ENCODE measurements at regions not wholly inside any gene's neighbourhood (a gene's known extent, or its start where the extent isn't known, plus 50 kb on each side); places are given as distances from the start of the nearest gene placed in this dataset.

GRCh38 chr5:117456866-117457470 is 882.3 kb upstream of the SEMA6A start:
- FAIRE-seq, result no peak
- no peak for DNase-seq (ENCODE audit: low spot score)

DNA sequence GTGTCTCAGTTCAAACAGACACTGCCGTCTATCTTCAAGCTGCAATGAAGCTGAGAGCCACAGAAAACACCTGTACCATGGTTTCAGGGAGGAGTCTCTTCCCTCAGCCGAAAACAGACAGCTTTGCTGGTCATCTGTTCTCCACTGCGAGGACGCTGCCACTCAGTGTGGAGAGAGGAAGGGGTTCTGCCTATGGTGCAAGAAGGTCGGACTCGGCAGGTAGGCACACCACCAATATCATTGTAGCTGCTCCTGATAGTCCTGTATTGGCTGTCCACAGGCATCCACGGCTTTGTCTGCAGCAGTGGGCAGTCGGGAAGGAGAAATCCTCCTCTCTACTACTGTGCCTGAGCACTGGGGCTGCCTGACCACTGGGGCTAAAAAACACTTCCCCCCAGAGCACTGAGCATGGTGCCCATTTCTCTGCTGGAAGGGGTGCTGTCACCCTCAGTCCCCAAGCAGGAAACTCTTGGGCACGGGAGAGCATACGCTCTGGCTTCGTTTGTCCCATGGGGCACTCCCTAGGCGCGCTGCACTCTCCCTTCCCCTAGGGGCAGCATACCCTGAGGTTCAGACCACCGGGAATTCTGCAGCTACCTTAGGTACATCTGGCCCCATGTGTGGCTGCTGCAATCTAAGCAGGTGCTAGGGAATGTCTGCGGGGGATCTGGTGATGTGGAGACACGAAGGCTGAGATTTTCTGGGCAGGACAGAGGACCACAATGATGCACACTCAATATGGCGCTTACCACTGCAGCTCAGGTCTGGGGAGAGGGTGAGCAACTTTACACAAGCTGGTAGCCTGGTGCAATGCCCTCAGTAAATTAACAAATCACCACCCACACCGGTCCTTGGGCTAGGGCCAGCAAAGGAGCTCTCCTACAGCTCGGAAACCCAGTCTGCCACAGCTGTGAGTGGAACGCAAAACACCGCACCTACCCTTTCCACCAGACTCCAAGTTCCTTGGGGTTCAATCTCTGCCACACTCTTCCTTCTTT is 880.9 kb upstream of the SEMA6A start:
- no peak for FAIRE-seq

GRCh38 chr5:117454716-117455212 is 880.1 kb upstream of the SEMA6A start:
- FAIRE-seq, result no peak
- DNase-seq (ENCODE audit: low spot score), result peak; percentile 35

More for the DNA sequence above, 880.9 kb upstream of the SEMA6A start:
- no peak for DNase-seq (ENCODE audit: low spot score)

DNA sequence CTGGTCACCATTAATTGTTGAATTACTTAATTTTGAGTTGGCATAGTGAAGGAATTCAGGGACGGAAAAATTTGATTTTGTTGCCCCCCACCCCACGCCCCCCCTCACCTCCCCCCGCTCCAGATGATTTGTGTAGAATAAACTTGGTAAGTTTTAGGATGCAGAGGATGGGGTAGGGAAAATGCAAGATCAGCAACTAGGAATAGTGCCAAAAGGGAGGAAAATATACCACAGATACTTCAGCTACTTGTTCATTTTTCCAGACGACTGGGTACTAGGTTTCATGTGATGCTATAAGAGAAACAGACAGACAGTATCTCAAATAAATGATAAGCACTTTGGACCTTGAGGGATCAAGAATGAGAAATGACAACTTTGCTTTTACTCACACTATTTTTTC is 862.2 kb upstream of the SEMA6A start:
- DNase-seq (ENCODE audit: low spot score) (no peak), FAIRE-seq (no peak)

DNA sequence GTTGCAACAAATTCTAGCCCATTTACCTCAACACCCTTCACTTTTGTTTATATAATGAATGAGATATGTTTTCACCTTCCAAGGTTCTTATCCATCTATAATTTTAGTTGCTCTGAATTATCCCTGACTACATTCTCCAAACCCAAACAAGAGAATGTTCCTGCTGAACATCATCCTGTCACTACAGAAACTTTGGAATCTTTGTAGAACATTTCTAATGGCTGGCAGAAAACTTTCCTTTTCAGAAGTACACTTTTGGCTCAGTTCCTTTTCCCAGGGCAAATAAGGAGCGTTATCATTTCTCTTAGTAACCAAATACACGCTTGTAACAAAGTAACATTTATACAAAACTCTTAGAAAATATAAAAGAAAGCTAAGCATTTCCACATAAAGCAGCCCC is 860.6 kb upstream of the SEMA6A start:
- no peak for FAIRE-seq
- DNase-seq (ENCODE audit: low spot score), result no peak

- DNase-seq (ENCODE audit: low spot score) (no peak), FAIRE-seq (no peak)
These were observed 859.6 kb upstream of the SEMA6A start for GRCh38 chr5:117434254-117434653.

GRCh38 chr5:117433818-117434217 is 859.2 kb upstream of the SEMA6A start:
- FAIRE-seq, result no peak
- no peak for DNase-seq (ENCODE audit: low spot score)

DNA sequence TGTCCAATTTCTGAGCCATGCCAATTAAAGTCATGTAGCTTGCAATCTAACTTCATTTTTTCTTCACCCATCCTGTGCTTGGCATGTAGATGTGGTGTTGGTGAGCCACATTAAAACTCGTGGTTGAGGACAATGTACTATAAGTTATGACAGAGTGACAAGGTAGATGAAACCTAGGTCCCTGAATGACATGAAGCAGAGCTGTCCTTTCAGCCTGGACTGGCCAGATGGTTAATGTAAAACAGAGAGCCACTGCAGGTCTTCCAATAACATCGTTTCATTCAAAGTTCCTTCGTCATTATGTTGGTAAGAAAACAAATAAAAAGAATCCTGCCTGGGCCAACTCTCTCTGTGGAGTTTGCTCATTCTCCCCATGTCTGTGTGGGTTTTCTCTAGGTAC is 856.5 kb upstream of the SEMA6A start:
- DNase-seq (ENCODE audit: low spot score) (no peak), FAIRE-seq (no peak)

GRCh38 chr5:117425163-117425562 is 850.5 kb upstream of the SEMA6A start:
- FAIRE-seq, result no peak
- DNase-seq (ENCODE audit: low spot score), result no peak

DNA sequence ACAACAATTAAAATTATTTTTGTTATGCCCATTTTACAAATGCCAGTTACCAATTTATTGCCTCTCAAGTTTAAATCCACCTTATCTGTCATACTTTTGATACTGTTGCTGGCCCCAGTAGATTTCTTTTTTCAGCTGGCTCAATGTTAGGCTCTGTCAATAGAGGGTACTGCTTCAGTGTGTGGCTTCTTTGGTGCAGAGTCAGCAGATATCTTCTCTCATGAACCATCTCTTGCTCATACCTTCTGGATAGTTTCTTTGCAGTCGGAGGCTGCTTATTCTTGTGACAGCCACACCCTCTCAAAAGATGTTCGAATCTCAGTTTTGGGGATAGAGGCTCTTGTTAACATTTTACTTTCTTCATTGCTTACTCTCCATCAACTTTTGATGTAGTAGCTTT is 849.9 kb upstream of the SEMA6A start:
- DNase-seq (ENCODE audit: low spot score) (no peak), FAIRE-seq (no peak)

DNA sequence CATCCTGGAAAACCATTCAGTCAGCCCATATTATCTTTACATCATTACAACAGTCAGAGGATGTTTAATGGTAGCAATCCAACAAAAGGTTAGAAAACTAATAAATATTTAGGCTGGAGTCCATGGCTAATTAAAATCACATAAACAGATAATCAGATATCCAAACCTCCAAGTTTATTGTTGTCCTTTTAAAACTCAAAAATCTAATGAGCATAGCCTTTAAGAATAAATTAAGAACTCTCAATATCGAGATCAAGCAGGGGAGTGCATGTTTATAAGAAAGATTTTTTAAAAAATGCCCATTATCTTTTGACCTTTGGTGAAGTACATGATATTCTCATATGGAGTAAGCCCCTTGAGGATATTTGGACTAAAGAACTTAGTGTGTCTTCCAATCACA is 842.9 kb upstream of the SEMA6A start:
- DNase-seq (ENCODE audit: low spot score) (no peak), FAIRE-seq (no peak)

GRCh38 chr5:117414926-117415325 is 840.3 kb upstream of the SEMA6A start:
- FAIRE-seq, result no peak
- DNase-seq (ENCODE audit: low spot score), result no peak

DNA sequence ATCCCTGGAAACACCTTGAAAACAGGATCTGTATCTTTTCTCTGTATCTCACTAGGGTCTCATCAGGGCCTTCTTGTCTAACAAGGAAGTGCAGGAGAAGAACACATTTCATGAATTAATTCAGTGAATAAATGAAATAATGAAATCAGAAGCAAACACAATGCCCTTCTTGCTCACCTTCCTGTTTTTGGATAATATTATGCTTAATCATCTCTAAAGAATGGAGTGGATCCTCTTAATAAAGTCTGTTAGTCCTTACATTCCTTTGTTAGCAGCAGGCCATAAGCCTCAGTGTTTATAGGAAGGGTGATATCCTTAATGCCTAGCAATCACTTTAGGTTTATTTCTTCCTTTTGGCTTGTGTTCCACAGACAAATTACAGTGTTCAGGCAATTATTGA is 837.1 kb upstream of the SEMA6A start:
- no peak for DNase-seq (ENCODE audit: low spot score)
- no peak for FAIRE-seq

- FAIRE-seq (no peak), DNase-seq (ENCODE audit: low spot score) (no peak)
These were observed 830.6 kb upstream of the SEMA6A start for GRCh38 chr5:117405197-117405596.

GRCh38 chr5:117394506-117395157 is 820.0 kb upstream of the SEMA6A start:
- DNase-seq (ENCODE audit: low spot score) (no peak), FAIRE-seq (no peak)

- DNase-seq (ENCODE audit: low spot score) (no peak), FAIRE-seq (no peak)
These were observed 818.5 kb upstream of the SEMA6A start for GRCh38 chr5:117393125-117393524.

DNA sequence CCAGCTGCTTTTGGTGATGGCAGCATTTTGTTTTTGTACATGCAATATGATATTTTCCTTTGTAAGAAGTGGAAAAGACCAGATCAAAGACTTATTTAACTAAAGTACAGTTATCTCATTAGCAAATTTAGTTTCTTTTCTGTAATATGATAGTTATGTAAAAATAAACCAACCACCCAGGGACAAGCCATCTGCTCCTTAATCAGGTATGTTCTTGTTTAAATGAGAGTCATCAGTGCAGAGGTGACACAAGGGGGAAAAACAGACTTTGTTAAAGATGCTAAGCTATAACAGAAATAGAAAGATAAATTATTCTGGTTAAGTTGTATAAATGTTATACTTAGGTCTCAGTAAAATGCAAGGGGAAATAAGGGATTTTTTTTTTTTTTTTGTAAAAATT is 805.7 kb upstream of the SEMA6A start:
- DNase-seq (ENCODE audit: low spot score) (no peak), FAIRE-seq (no peak)

DNA sequence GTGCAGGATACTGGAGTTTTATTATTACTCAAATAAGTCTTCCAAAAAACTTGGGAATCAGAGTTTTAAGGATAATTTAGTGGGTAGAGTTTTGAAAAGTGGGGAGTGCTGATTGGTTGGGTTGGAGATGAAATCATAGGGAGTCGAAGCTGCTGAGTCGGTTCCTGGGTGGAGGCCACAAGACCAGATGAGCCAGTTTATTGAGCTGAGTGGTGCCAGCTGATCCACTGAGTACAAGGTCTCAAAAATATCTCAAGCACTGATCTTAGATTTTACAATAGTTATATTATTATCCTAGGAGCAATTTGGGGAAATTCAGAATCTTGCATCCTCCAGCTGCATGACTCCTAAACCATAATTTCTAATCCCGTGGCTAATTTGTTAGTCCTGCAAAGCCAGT is 804.9 kb upstream of the SEMA6A start:
- FAIRE-seq, result no peak
- DNase-seq (ENCODE audit: low spot score), result no peak

DNA sequence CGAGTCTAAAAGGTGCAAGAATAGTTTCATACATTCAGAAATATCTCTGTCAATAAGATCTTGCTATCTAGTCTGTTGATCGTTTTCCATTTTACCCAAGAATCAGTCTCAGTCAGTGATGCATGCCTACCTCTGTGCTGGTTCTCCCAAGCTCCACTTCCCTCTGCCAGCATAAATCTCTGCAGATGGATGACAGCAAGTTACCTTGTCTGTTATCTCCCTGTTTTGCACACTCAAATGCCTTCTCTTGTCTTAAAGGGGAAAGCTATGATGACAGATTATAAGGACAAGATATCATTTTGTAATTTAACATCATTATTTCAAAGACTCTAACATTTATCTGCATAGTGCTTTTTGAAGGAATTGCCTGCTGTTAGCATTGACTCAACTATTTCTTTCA is 802.1 kb upstream of the SEMA6A start:
- DNase-seq (ENCODE audit: low spot score), result no peak
- FAIRE-seq, result no peak

GRCh38 chr5:117359895-117360294 is 785.3 kb upstream of the SEMA6A start:
- no peak for DNase-seq (ENCODE audit: low spot score)
- no peak for FAIRE-seq

DNA sequence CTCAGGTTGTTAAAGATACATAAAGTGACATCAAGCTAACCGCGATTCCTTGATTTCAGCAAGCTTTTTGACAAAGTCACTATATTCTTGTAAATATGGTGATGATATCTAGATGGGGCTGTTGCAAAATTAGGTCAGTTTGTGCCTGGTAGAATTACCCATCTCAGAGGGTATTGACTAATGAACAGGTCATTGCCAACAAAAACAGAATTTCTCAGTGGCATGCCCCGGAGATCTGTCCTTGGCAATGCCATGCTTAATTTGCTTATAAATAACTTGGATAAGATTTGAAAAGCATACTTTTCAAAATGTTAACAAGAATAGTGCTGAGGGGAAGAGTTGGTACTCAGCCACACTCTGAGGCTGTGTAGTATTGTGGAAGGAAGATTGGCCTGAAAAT is 783.3 kb upstream of the SEMA6A start:
- FAIRE-seq, result no peak

GRCh38 chr5:117347280-117347679 is 772.7 kb upstream of the SEMA6A start:
- DNase-seq (ENCODE audit: low spot score) (no peak), FAIRE-seq (no peak)

More for the DNA sequence above, 783.3 kb upstream of the SEMA6A start:
- DNase-seq (ENCODE audit: low spot score), result no peak

All from RCC 7860 (cell line).